HG03139 (cell line): ENCODE measurements at regions not wholly inside any gene's neighbourhood (a gene's known extent, or its start where the extent isn't known, plus 50 kb on each side); places are given as distances from the start of the nearest gene placed in this dataset.

Source experiments
- ATAC-seq: cut with Tn5 transposase; IDR thresholded peaks from one replicate; pipeline ENCODE4 v1.9.1; 2021; ENCODE audit not compliant: unreplicated experiment

DNA sequence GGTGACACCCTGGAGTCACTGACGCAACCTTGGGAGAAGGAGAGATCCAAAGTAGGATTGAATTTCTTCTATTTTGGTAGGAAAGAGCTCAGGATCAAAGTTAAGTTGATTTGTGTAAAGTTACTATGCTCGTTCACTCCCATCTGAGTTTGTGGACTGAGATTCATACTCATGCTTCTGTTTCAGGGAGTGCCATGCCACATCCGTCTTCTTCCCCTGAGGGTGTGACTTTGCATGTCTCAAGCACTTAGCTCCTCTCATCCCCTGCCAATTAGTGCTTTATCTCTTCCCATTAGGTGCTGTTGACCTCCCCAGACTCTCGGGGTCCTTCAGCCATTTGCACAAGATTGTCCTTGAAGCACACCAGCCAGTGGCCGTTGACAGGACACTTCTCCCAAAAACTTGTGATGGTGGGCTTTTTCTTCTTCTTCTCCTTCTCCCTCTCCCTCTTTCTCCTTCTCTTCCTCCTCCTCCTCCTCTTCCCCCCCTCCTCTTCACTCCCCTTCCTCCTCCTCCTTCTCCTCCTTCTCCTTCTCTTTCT, 232.2 kb upstream of the KLF4 start:
- no peak for ATAC-seq

GRCh38 chr9:107720501-107720900, 230.9 kb upstream of the KLF4 start:
- no peak for ATAC-seq

GRCh38 chr9:107717529-107718314, 228.2 kb upstream of the KLF4 start:
- ATAC-seq: no peak

GRCh38 chr9:107715740-107716139, 226.2 kb upstream of the KLF4 start:
- ATAC-seq: no peak

DNA sequence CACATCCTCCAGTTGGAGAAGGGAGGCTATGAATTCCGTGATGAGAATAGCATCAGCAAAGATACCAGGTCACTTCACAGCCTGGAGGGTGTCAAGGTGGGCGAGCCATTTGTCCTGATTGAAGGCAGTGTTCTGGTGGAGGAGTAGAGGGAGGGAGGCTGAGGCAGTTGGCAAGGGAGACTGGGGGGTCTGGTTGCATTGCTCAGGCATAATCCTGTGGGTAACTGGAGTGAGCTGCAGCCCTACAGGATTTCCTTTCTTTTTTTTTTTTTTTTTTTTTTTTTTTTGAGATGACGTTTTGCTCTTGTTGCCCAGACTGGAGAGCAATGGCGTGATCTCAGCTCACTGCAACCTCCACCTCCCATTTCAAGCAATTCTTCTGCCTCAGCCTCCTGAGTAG, 223.9 kb upstream of the KLF4 start:
- ATAC-seq: no peak

DNA sequence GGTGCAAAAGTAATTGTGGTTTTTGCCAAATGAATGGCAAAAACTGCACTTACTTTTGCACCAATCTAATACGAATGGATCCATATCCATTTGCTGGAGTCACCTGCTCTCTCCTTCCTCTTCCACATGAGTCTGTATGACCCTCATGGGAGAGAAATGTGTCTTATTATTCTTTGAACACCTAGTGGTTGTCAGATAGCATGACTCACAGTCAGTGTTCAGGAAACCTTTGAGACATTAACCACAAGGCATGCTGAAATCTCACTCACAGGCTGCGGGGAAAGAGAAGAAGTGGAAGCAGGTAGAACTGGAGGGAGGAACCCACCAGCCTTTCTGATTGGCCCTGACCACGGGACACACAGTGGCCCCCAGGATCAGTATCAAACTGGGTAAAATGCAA, 222.8 kb upstream of the KLF4 start:
- no peak for ATAC-seq

DNA sequence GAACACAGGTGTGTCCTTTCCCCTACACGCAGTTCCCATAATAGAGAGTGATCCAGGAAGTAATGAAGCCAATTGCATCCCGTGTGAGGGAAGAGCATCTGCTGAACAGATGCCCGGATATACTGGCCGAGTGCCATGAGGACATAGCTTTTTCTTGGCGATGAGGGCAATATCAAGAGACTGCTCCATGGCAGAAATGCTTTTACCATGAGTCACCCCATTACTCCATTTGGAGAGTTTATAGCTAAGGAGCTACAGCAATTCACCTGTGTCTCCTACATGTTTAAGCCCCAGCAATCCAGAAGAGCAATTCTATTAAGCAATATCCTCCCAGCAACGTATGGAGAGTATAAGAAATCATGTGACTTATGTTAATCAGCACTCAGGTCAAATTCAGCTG, 222.0 kb upstream of the KLF4 start:
- no peak for ATAC-seq

- no peak for ATAC-seq
Measured at GRCh38 chr9:107710953-107711352, 221.4 kb upstream of the KLF4 start.

DNA sequence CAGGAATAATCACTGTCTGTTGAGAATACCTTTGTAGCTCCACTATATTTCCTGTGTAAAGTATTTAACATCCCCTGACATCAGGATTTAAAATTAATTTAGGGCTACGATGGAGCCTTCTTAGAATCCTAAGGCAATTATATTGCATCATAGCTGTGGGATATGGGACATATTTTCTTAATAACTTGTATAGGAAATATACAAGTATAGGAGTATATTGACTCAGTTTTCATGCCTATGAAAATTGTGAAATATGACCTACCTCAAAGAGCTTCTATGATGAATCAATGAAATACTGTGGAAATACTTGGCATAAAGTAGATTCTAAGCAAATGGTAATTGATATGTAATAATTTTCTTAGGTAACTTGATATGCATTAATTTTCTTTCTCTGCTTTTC, 221.0 kb upstream of the KLF4 start:
- ATAC-seq: no peak

DNA sequence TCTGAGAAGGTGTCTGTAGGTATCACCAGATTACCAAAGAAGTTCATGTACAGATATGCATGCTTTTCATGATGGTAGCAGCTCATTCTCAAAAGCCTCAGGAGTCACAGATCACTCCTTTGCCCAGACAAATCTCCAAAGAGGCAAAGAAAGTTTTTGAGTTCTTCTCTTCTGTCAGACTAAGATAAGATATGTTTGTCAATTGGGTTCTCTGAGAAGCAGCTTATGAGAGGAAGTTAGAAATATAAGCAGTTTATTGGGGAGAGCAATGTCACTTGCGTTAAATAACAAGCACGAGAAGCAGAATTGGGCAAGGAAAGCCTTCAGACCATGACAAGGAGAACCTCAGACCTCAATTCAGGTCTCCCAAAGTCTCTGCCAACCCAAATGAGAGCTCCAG, 219.2 kb upstream of the KLF4 start:
- no peak for ATAC-seq

DNA sequence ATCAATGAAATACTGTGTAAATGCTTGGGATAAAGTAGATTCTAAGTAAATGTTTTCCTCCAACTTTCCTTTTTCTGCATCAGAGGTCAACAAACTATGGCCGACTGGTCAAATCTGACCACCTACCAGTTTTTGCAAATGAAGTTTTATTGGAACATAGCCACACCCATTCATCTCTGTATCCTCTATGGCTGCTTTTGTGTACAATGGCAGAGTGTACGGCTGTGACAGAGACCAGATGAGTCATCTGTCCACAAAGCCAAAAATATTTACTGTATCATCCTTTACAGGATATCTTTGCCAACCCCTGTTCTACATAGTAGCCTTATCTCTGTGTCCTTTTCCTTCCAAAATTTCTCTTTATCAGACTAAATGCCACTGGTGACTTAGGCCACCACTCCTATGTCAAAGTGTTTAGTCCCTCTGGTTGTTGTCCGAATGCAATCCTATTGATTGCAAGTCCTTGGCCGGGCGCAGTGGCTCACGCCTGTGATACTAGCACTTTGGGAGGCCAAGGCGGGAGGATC, 218.4 kb upstream of the KLF4 start:
- no peak for ATAC-seq

GRCh38 chr9:107707428-107707837, 217.9 kb upstream of the KLF4 start:
- ATAC-seq: no peak

- no peak for ATAC-seq
Measured at GRCh38 chr9:107706701-107707427, 217.3 kb upstream of the KLF4 start.

GRCh38 chr9:107705521-107705920, 216.0 kb upstream of the KLF4 start:
- no peak for ATAC-seq

GRCh38 chr9:107704774-107705173, 215.2 kb upstream of the KLF4 start:
- no peak for ATAC-seq

DNA sequence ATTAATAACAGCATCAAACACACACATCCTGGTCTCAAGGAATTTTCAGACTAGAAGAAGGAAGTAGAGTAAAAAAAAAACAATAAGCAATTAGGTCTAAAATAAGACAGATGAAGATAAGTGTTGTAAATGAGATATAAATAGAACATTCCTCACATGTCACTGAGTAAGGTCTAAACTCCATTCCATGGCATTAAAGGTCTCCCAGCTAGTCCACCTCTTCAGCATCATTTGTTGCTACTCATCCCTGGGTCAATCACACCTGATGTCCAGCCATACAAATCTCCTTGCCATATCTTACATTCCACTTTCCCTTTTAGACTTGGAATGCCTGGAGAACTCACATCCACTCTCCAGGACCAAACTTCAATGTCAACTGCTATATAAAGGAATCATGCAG, 214.1 kb upstream of the KLF4 start:
- ATAC-seq: no peak

DNA sequence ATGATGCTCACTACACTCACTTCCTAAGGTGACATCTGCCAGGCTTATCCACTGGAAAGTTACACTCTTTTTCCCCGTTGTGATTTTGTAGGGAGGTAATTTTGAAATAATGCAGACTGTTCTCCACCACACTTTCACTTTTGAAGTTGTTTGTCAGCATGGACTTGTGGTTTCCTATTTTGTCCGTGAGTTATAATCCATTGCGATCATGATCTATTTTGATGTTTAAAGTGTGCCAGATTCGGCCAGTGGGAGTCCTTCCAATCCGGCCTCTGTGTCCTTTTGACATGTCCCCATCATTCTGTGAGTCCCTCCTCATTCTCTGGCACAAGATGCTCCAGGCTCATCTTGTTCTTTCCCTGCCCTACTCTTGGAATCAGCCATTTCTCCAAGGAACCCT, 211.3 kb upstream of the KLF4 start:
- ATAC-seq: no peak

GRCh38 chr9:107699231-107699630, 209.7 kb upstream of the KLF4 start:
- ATAC-seq: no peak

DNA sequence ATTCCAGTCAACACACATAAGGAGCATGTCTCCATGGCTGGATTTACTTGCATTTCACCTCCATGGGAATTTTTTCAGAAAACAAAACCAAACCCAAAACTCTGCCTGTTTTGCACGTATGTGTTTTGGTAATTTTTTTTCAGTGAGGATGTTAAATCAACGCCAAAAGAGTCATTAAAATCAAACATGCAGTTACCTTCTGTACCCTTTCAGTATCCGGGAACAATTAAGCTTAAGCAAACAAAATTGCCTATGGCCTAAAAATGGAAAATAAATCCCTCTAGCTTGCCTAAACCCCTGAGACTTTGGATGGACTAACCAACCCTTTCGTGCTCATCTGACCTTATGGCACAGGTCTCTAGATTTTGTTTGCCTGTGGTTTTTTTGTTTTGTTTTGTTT, 209.2 kb upstream of the KLF4 start:
- no peak for ATAC-seq

GRCh38 chr9:107696302-107696701, 206.7 kb upstream of the KLF4 start:
- no peak for ATAC-seq

- ATAC-seq: no peak
Measured at GRCh38 chr9:107694390-107694789, 204.8 kb upstream of the KLF4 start.
